GM12891 (cell line): ENCODE measurements at regions not wholly inside any gene's neighbourhood (a gene's known extent, or its start where the extent isn't known, plus 50 kb on each side); places are given as distances from the start of the nearest gene placed in this dataset.

Experiments used
- POLR2A ChIP-seq: IDR thresholded peaks from 2 replicates; pipeline ENCODE4 v1.6.1; 2011; ENCODE audit warnings: low read depth, low read length, control low read depth
- SPI1 ChIP-seq: IDR thresholded peaks from 2 replicates; pipeline ENCODE4 v1.6.1; 2011; ENCODE audit warnings: low read depth, low read length, control low read depth
- TAF1 ChIP-seq: IDR thresholded peaks from 2 replicates; pipeline ENCODE4 v1.6.1; 2011; ENCODE audit warnings: low read depth, low read length, control low read depth

DNA sequence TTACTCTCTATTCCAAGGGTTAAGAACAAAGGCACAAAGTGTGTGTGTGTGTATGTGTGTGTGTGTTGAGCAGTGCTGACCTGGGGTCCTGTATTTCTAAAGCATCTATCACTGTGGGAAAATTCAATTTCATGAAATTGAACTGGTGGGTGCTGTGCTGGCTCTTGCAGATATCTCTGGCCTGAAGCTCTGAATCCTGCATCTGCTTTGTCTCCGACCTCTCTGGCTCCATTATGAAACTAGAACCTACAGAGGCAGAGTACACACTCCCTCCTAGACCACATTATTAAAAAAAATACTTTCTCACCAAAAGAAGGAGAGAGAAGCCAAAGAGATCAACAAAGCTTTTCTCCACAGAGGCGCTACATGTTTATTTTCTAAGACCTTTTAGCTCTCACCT, 88.4 kb upstream of the PDE4B start:
- TF ChIP-seq POLR2A (no peak), TAF1 (no peak), SPI1 (no peak)
